Gastroesophageal sphincter (tissue), 3 donors: ENCODE measurements at regions not wholly inside any gene's neighbourhood (a gene's known extent, or its start where the extent isn't known, plus 50 kb on each side); places are given as distances from the start of the nearest gene placed in this dataset.
A peak's percentile ranks its signal among the peaks of the same experiment; 100 is the strongest.
"Not testable (repeated sequence)": the region's sequence is repeated elsewhere in the genome, so short reads cannot be mapped to it uniquely, and the experiment has no call there.

ENCODE experiments used
- CTCF ChIP-seq, 4 experiments: fragments of 200-600 bp in 2 of 4; fragments of 450-650 bp in 2 of 4; sonication (generic) in 1 of 4; IDR thresholded peaks; one replicate each; pipeline ENCODE4 v1.5.1; 2017 to 2019; ENCODE audit warnings: antibody characterized with exemption in 4 of 4, mild to moderate bottlenecking in 2 of 4, moderate library complexity in 2 of 4
- EP300 ChIP-seq: sonication (generic); formaldehyde crosslinking; IDR thresholded peaks from one replicate; pipeline ENCODE4 v1.6.1; 2017; ENCODE audit warnings: antibody characterized with exemption, mild to moderate bottlenecking
- POLR2A ChIP-seq, 2 donors: fragments of 450-650 bp; IDR thresholded peaks; one replicate each; pipeline ENCODE4 v1.6.1; 2017; ENCODE audit warnings: antibody characterized with exemption in 2 of 2, mild to moderate bottlenecking in 2 of 2, moderate library complexity in 1 of 2

GRCh38 chr1:817071-817599, 106.6 kb upstream of the SAMD11 start:
- not testable (repeated sequence) for TF ChIP-seq CTCF (IDR thresholded peaks at IDR 0.05); EP300
- peak in 1 of 2 donors; percentile 14 for TF ChIP-seq POLR2A (IDR thresholded peaks at IDR 0.05)
